ENCODE measurements at regions not wholly inside any gene's neighbourhood (a gene's known extent, or its start where the extent isn't known, plus 50 kb on each side); places are given as distances from the start of the nearest gene placed in this dataset.

GRCh38 chr10:61001731-61002122, 57.7 kb upstream of the RHOBTB1 start:
- no peaks in the 10 kb centered on the region for H3K9me2 ChIP-seq (replicated peaks; ENCODE audit: insufficient read depth, low read length)
- no peaks in the 10 kb centered on the region for H3K27me3 ChIP-seq (ENCODE audit: low read length)
- no peak overlapping the region for H2AFZ ChIP-seq (ENCODE audit: low read depth, low read length, severe bottlenecking)
- no peaks in the 10 kb centered on the region for H3F3A ChIP-seq (ENCODE audit: insufficient read depth)
- TF ChIP-seq EZH2phosphoT487 (conservative IDR thresholded peaks at IDR 0.05; ENCODE audit: low read length), result no peak
- TF ChIP-seq CTCF (IDR thresholded peaks at IDR 0.05; ENCODE audit: insufficient read depth, low read length, poor library complexity, severe bottlenecking), result no peak
- H3K9me3 ChIP-seq (ENCODE audit: insufficient read depth, low read length), result no peaks in the 10 kb centered on the region
- no peaks in the 10 kb centered on the region for H3K36me3 ChIP-seq (ENCODE audit: low read length)
- H3K4me3 ChIP-seq (ENCODE audit: insufficient read depth, low read length, poor library complexity, severe bottlenecking), result no peak overlapping the region
- no peak overlapping the region for H3K27ac ChIP-seq (ENCODE audit: low read depth, low read length)
- no peaks in the 10 kb centered on the region for H4K20me1 ChIP-seq (ENCODE audit: low read depth, low read length)
- no peaks in the 10 kb centered on the region for H3K79me2 ChIP-seq (ENCODE audit: insufficient read depth, low read length)
- H3K4me2 ChIP-seq (ENCODE audit: low read depth, low read length, poor library complexity, severe bottlenecking), result no peak overlapping the region
- no peak overlapping the region for H3K9ac ChIP-seq (ENCODE audit: low read length)

GRCh38 chr10:61000769-61001730, 57.1 kb upstream of the RHOBTB1 start:
- Histone ChIP-seq H2AFZ (ENCODE audit: low read depth, low read length, severe bottlenecking) (no peak overlapping the region), H3K9ac (ENCODE audit: low read length) (no peak overlapping the region)

GRCh38 chr10:60998932-60999331, 54.9 kb upstream of the RHOBTB1 start:
- Histone ChIP-seq H3F3A (ENCODE audit: insufficient read depth) (no peaks in the 10 kb centered on the region), H3K4me3 (ENCODE audit: insufficient read depth, low read length, poor library complexity, severe bottlenecking) (no peak overlapping the region), H3K27me3 (ENCODE audit: low read length) (no peaks in the 10 kb centered on the region), H3K4me2 (ENCODE audit: low read depth, low read length, poor library complexity, severe bottlenecking) (no peak overlapping the region), H3K9ac (ENCODE audit: low read length) (no peak overlapping the region), H3K36me3 (ENCODE audit: low read length) (no peaks in the 10 kb centered on the region), H3K9me3 (ENCODE audit: insufficient read depth, low read length) (no peaks in the 10 kb centered on the region), H3K79me2 (ENCODE audit: insufficient read depth, low read length) (no peaks in the 10 kb centered on the region), H3K9me2 (replicated peaks; ENCODE audit: insufficient read depth, low read length) (no peaks in the 10 kb centered on the region), H4K20me1 (ENCODE audit: low read depth, low read length) (no peaks in the 10 kb centered on the region), H3K27ac (ENCODE audit: low read depth, low read length) (no peak overlapping the region), H2AFZ (ENCODE audit: low read depth, low read length, severe bottlenecking) (no peak overlapping the region)
- TF ChIP-seq EZH2phosphoT487 (conservative IDR thresholded peaks at IDR 0.05; ENCODE audit: low read length) (no peak), CTCF (IDR thresholded peaks at IDR 0.05; ENCODE audit: insufficient read depth, low read length, poor library complexity, severe bottlenecking) (no peak)

More at GRCh38 chr10:61000769-61001730, 57.1 kb upstream of the RHOBTB1 start:
- Histone ChIP-seq H3K4me3 (ENCODE audit: insufficient read depth, low read length, poor library complexity, severe bottlenecking) (no peak overlapping the region), H3K27me3 (ENCODE audit: low read length) (no peaks in the 10 kb centered on the region), H3K79me2 (ENCODE audit: insufficient read depth, low read length) (no peaks in the 10 kb centered on the region), H3F3A (ENCODE audit: insufficient read depth) (no peaks in the 10 kb centered on the region), H4K20me1 (ENCODE audit: low read depth, low read length) (no peaks in the 10 kb centered on the region), H3K27ac (ENCODE audit: low read depth, low read length) (no peak overlapping the region), H3K9me2 (replicated peaks; ENCODE audit: insufficient read depth, low read length) (no peaks in the 10 kb centered on the region), H3K9me3 (ENCODE audit: insufficient read depth, low read length) (no peaks in the 10 kb centered on the region), H3K4me2 (ENCODE audit: low read depth, low read length, poor library complexity, severe bottlenecking) (no peak overlapping the region), H3K36me3 (ENCODE audit: low read length) (no peaks in the 10 kb centered on the region)
- no peak for TF ChIP-seq CTCF (IDR thresholded peaks at IDR 0.05; ENCODE audit: insufficient read depth, low read length, poor library complexity, severe bottlenecking)
- TF ChIP-seq EZH2phosphoT487 (conservative IDR thresholded peaks at IDR 0.05; ENCODE audit: low read length), result no peak

Data from SU-DHL-6 (cell line).